SK-N-SH (cell line): ENCODE measurements at regions not wholly inside any gene's neighbourhood (a gene's known extent, or its start where the extent isn't known, plus 50 kb on each side); places are given as distances from the start of the nearest gene placed in this dataset.

Experiments
- CTCF ChIP-seq: fragments of 200-600 bp; sonication (generic); IDR thresholded peaks from 2 replicates; pipeline ENCODE4 v1.6.1; 2017; ENCODE audit warnings: antibody characterized with exemption, mild to moderate bottlenecking, moderate library complexity
- EP300 ChIP-seq, 2 experiments: IDR thresholded peaks; 2 replicates each; pipeline versions ENCODE4 v1.4.0 to v1.6.1; 2012; ENCODE audit warnings: borderline replicate concordance in 1 of 2, low read depth in 1 of 2, low read length in 1 of 2
- FOXJ3 ChIP-seq: sonication (generic); formaldehyde crosslinking; IDR thresholded peaks from 2 replicates; pipeline ENCODE4 v1.5.1; 2020; ENCODE audit warnings: mild to moderate bottlenecking, missing genetic modification reagents
- MXI1 ChIP-seq: IDR thresholded peaks from 2 replicates; pipeline ENCODE4 v1.6.1; 2012; ENCODE audit warnings: mild to moderate bottlenecking, low read depth, low read length, improper control_type of control experiment
- NRF1 ChIP-seq: IDR thresholded peaks from 2 replicates; pipeline ENCODE4 v1.6.1; 2012; ENCODE audit warnings: low read depth, mild to moderate bottlenecking, low read length
- POLR2AphosphoS5 ChIP-seq: IDR thresholded peaks from 2 replicates; pipeline ENCODE4 v1.6.1; 2012; ENCODE audit warnings: low read depth, low read length
- RAD21 ChIP-seq: IDR thresholded peaks from 2 replicates; pipeline ENCODE4 v1.6.1; 2012; ENCODE audit warnings: mild to moderate bottlenecking, low read length
- REST ChIP-seq: IDR thresholded peaks from 2 replicates; pipeline ENCODE4 v1.6.1; 2012; ENCODE audit warnings: mild to moderate bottlenecking, low read depth, low read length, moderate library complexity
- SIN3A ChIP-seq: IDR thresholded peaks from 2 replicates; pipeline ENCODE4 v1.6.1; 2012; ENCODE audit warnings: low read depth, mild to moderate bottlenecking, low read length, moderate library complexity, borderline replicate concordance
- TAF1 ChIP-seq: IDR thresholded peaks from 2 replicates; pipeline ENCODE4 v1.6.1; 2012; ENCODE audit warnings: low read depth, mild to moderate bottlenecking, low read length, moderate library complexity, borderline replicate concordance
- USF1 ChIP-seq: IDR thresholded peaks from 2 replicates; pipeline ENCODE4 v1.4.0; 2012; ENCODE audit warnings: low read depth, borderline replicate concordance
- ZBTB33 ChIP-seq: IDR thresholded peaks from 2 replicates; pipeline ENCODE4 v1.4.0; 2012; ENCODE audit warnings: low read depth, borderline replicate concordance

GRCh38 chr1:67991546-67991945 is 58.9 kb downstream of the DIRAS3 start:
- TF ChIP-seq CTCF (no peak), TAF1 (no peak), SIN3A (no peak), POLR2AphosphoS5 (no peak), USF1 (no peak), EP300 (IDR thresholded peaks at IDR 0.05; ENCODE audit: borderline replicate concordance in 1 of 2, low read depth in 1 of 2, low read length in 1 of 2) (no peak), FOXJ3 (CRISPR knock-in tag) (no peak), NRF1 (no peak), REST (no peak), ZBTB33 (no peak), MXI1 (no peak), RAD21 (no peak)
